ENCODE measurements at regions not wholly inside any gene's neighbourhood (a gene's known extent, or its start where the extent isn't known, plus 50 kb on each side); places are given as distances from the start of the nearest gene placed in this dataset.

GRCh38 chr11:10945196-10945595, 87.3 kb upstream of the ZBED5 start:
- no peak for DNase-seq

- DNase-seq: no peak
Observed at GRCh38 chr11:10943968-10944367, 86.1 kb upstream of the ZBED5 start.

- no peak for DNase-seq
Observed at GRCh38 chr11:10942620-10943019, 84.8 kb upstream of the ZBED5 start.

- DNase-seq: no peak
Observed at GRCh38 chr11:10941871-10942270, 84.0 kb upstream of the ZBED5 start.

GRCh38 chr11:10941414-10941813, 83.6 kb upstream of the ZBED5 start:
- DNase-seq: peak; percentile 74

GRCh38 chr11:10938650-10939387, 81.0 kb upstream of the ZBED5 start:
- DNase-seq: no peak

GRCh38 chr11:10938231-10938630, 80.4 kb upstream of the ZBED5 start:
- DNase-seq: no peak

- no peak for DNase-seq
Observed at GRCh38 chr11:10937385-10937771, 79.5 kb upstream of the ZBED5 start.

GRCh38 chr11:10936626-10937384, 79.0 kb upstream of the ZBED5 start:
- DNase-seq: no peak

GRCh38 chr11:10935015-10935559, 77.2 kb upstream of the ZBED5 start:
- DNase-seq: no peak

- DNase-seq: no peak
Observed at GRCh38 chr11:10934293-10934860, 76.5 kb upstream of the ZBED5 start.

GRCh38 chr11:10933455-10934292, 75.8 kb upstream of the ZBED5 start:
- DNase-seq: peak; percentile 85

GRCh38 chr11:10932976-10933375, 75.1 kb upstream of the ZBED5 start:
- DNase-seq: no peak

GRCh38 chr11:10931761-10932670, 74.2 kb upstream of the ZBED5 start:
- DNase-seq: no peak

- DNase-seq: peak; percentile 60
Observed at GRCh38 chr11:10930972-10931760, 73.3 kb upstream of the ZBED5 start.

- DNase-seq: no peak
Observed at GRCh38 chr11:10930224-10930971, 72.5 kb upstream of the ZBED5 start.

- DNase-seq: no peak
Observed at GRCh38 chr11:10927538-10927937, 69.7 kb upstream of the ZBED5 start.

- peak; percentile 87 for DNase-seq
Observed at GRCh38 chr11:10926801-10927211, 69.0 kb upstream of the ZBED5 start.

GRCh38 chr11:10925149-10925926, 67.5 kb upstream of the ZBED5 start:
- DNase-seq: peak; percentile 62
